ENCODE measurements at regions not wholly inside any gene's neighbourhood (a gene's known extent, or its start where the extent isn't known, plus 50 kb on each side); places are given as distances from the start of the nearest gene placed in this dataset.

DNA sequence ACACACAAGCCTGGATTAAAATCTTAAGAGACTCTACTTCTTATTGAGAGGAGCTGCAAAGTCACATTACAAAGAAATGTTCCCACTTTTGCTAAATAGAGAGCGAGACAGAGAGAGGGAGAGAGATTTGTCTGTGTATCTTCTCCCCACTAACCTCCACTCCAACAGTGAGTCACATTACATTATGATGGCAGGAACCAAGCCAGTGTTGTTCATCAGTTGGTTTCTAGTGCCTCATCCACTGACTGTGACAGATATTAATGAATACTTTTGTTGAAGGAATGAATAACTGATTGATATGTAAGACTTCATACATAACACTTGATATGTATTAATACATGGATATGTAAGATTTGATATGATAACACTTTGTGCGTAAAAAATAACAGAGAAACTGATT, 258.2 kb upstream of the SORCS1 start (continued):
- no peak for TF ChIP-seq GABPB1 (CRISPR knock-in tag; IDR thresholded peaks at IDR 0.05)
- TF ChIP-seq, protein P1, sequence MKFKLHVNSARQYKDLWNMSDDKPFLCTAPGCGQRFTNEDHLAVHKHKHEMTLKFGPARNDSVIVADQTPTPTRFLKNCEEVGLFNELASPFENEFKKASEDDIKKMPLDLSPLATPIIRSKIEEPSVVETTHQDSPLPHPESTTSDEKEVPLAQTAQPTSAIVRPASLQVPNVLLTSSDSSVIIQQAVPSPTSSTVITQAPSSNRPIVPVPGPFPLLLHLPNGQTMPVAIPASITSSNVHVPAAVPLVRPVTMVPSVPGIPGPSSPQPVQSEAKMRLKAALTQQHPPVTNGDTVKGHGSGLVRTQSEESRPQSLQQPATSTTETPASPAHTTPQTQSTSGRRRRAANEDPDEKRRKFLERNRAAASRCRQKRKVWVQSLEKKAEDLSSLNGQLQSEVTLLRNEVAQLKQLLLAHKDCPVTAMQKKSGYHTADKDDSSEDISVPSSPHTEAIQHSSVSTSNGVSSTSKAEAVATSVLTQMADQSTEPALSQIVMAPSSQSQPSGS (CRISPR knock-in tag; IDR thresholded peaks at IDR 0.05; ENCODE audit: borderline replicate concordance, low read depth): no peak
- TF ChIP-seq CREM (CRISPR knock-in tag; IDR thresholded peaks at IDR 0.05): no peak
- TF ChIP-seq, protein P2, sequence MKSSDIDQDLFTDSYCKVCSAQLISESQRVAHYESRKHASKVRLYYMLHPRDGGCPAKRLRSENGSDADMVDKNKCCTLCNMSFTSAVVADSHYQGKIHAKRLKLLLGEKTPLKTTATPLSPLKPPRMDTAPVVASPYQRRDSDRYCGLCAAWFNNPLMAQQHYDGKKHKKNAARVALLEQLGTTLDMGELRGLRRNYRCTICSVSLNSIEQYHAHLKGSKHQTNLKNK (CRISPR knock-in tag; IDR thresholded peaks at IDR 0.05): no peak
- no peak for TF ChIP-seq ZNF219 (CRISPR knock-in tag; IDR thresholded peaks at IDR 0.05; ENCODE audit: borderline replicate concordance)
- no peak for TF ChIP-seq OVOL2 (CRISPR knock-in tag; IDR thresholded peaks at IDR 0.05; ENCODE audit: borderline replicate concordance)
- TF ChIP-seq SP1 (CRISPR knock-in tag; conservative IDR thresholded peaks at IDR 0.05): no peak

DNA sequence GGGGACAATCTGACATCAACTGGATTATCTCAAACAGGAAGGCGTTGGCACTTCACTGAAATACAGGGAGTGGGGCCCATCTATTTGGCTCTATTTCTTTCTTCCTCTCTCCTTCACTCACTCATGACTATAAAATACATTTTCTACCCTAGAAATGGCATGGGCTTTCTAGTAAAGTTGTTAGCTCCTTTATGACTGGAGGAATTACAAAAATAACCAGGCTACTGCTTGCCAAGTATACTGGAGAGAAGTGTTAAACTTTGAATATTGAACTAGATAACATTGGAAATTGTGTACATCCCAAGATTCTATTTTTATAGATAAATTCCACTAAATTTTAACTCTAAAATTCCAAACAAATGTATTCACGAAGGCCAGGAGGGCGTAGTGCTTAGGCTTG, 255.7 kb upstream of the SORCS1 start:
- Mint-ChIP-seq H3K27me3 (ENCODE audit: low read depth) (no peaks in the 10 kb centered on the region), H3K4me1 (no peaks in the 10 kb centered on the region), H3K9me3 (no peaks in the 10 kb centered on the region), H3K36me3 (no peaks in the 10 kb centered on the region), H3K27ac (no peak overlapping the region), H3K4me3 (no peak overlapping the region)
- ATAC-seq (no peak), DNase-seq (ENCODE audit: low spot score) (no peak)
- TF ChIP-seq, protein P3, sequence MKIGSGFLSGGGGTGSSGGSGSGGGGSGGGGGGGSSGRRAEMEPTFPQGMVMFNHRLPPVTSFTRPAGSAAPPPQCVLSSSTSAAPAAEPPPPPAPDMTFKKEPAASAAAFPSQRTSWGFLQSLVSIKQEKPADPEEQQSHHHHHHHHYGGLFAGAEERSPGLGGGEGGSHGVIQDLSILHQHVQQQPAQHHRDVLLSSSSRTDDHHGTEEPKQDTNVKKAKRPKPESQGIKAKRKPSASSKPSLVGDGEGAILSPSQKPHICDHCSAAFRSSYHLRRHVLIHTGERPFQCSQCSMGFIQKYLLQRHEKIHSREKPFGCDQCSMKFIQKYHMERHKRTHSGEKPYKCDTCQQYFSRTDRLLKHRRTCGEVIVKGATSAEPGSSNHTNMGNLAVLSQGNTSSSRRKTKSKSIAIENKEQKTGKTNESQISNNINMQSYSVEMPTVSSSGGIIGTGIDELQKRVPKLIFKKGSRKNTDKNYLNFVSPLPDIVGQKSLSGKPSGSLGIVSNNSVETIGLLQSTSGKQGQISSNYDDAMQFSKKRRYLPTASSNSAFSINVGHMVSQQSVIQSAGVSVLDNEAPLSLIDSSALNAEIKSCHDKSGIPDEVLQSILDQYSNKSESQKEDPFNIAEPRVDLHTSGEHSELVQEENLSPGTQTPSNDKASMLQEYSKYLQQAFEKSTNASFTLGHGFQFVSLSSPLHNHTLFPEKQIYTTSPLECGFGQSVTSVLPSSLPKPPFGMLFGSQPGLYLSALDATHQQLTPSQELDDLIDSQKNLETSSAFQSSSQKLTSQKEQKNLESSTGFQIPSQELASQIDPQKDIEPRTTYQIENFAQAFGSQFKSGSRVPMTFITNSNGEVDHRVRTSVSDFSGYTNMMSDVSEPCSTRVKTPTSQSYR (CRISPR knock-in tag; IDR thresholded peaks at IDR 0.05): no peak
- TF ChIP-seq, protein P4, sequence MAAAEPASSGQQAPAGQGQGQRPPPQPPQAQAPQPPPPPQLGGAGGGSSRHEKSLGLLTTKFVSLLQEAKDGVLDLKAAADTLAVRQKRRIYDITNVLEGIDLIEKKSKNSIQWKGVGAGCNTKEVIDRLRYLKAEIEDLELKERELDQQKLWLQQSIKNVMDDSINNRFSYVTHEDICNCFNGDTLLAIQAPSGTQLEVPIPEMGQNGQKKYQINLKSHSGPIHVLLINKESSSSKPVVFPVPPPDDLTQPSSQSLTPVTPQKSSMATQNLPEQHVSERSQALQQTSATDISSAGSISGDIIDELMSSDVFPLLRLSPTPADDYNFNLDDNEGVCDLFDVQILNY (CRISPR knock-in tag; IDR thresholded peaks at IDR 0.05): no peak
- TF ChIP-seq GRHL2 (CRISPR knock-in tag; IDR thresholded peaks at IDR 0.05; ENCODE audit: insufficient replicate concordance, severe bottlenecking): no peak
- no peak for TF ChIP-seq MYBL2 (CRISPR knock-in tag; IDR thresholded peaks at IDR 0.05)
- TF ChIP-seq EMX1 (CRISPR knock-in tag; IDR thresholded peaks at IDR 0.05): no peak
- TF ChIP-seq, protein P5, sequence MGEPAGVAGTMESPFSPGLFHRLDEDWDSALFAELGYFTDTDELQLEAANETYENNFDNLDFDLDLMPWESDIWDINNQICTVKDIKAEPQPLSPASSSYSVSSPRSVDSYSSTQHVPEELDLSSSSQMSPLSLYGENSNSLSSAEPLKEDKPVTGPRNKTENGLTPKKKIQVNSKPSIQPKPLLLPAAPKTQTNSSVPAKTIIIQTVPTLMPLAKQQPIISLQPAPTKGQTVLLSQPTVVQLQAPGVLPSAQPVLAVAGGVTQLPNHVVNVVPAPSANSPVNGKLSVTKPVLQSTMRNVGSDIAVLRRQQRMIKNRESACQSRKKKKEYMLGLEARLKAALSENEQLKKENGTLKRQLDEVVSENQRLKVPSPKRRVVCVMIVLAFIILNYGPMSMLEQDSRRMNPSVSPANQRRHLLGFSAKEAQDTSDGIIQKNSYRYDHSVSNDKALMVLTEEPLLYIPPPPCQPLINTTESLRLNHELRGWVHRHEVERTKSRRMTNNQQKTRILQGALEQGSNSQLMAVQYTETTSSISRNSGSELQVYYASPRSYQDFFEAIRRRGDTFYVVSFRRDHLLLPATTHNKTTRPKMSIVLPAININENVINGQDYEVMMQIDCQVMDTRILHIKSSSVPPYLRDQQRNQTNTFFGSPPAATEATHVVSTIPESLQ (CRISPR knock-in tag; IDR thresholded peaks at IDR 0.05): no peak
- no peak for TF ChIP-seq IRF2 (CRISPR knock-in tag; IDR thresholded peaks at IDR 0.05; ENCODE audit: borderline replicate concordance, low read depth)
- no peak for TF ChIP-seq TP53 (CRISPR knock-in tag; IDR thresholded peaks at IDR 0.05)
- TF ChIP-seq, protein P6, sequence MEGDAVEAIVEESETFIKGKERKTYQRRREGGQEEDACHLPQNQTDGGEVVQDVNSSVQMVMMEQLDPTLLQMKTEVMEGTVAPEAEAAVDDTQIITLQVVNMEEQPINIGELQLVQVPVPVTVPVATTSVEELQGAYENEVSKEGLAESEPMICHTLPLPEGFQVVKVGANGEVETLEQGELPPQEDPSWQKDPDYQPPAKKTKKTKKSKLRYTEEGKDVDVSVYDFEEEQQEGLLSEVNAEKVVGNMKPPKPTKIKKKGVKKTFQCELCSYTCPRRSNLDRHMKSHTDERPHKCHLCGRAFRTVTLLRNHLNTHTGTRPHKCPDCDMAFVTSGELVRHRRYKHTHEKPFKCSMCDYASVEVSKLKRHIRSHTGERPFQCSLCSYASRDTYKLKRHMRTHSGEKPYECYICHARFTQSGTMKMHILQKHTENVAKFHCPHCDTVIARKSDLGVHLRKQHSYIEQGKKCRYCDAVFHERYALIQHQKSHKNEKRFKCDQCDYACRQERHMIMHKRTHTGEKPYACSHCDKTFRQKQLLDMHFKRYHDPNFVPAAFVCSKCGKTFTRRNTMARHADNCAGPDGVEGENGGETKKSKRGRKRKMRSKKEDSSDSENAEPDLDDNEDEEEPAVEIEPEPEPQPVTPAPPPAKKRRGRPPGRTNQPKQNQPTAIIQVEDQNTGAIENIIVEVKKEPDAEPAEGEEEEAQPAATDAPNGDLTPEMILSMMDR (IDR thresholded peaks at IDR 0.05): no peak
- no peak for TF ChIP-seq FOXK1 (CRISPR knock-in tag; IDR thresholded peaks at IDR 0.05)
- TF ChIP-seq, protein P7, sequence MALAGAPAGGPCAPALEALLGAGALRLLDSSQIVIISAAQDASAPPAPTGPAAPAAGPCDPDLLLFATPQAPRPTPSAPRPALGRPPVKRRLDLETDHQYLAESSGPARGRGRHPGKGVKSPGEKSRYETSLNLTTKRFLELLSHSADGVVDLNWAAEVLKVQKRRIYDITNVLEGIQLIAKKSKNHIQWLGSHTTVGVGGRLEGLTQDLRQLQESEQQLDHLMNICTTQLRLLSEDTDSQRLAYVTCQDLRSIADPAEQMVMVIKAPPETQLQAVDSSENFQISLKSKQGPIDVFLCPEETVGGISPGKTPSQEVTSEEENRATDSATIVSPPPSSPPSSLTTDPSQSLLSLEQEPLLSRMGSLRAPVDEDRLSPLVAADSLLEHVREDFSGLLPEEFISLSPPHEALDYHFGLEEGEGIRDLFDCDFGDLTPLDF (CRISPR knock-in tag; IDR thresholded peaks at IDR 0.05): no peak
- TF ChIP-seq RORB (CRISPR knock-in tag; IDR thresholded peaks at IDR 0.05): no peak
- CTCF ChIA-PET: no interaction called here
- POLR2A ChIA-PET: no interaction called here

Data from WTC11 (cell line).